Ureter (tissue), 1 donor: ENCODE measurements at regions not wholly inside any gene's neighbourhood (a gene's known extent, or its start where the extent isn't known, plus 50 kb on each side); places are given as distances from the start of the nearest gene placed in this dataset.

Experiments used
- DNase-seq: peaks from one replicate; pipeline ENCODE4 v3.0.0-alpha.2; 2020; ENCODE audit warnings: low spot score
- donor health status: DM: yes; HTN: yes; CAD: no.

DNA sequence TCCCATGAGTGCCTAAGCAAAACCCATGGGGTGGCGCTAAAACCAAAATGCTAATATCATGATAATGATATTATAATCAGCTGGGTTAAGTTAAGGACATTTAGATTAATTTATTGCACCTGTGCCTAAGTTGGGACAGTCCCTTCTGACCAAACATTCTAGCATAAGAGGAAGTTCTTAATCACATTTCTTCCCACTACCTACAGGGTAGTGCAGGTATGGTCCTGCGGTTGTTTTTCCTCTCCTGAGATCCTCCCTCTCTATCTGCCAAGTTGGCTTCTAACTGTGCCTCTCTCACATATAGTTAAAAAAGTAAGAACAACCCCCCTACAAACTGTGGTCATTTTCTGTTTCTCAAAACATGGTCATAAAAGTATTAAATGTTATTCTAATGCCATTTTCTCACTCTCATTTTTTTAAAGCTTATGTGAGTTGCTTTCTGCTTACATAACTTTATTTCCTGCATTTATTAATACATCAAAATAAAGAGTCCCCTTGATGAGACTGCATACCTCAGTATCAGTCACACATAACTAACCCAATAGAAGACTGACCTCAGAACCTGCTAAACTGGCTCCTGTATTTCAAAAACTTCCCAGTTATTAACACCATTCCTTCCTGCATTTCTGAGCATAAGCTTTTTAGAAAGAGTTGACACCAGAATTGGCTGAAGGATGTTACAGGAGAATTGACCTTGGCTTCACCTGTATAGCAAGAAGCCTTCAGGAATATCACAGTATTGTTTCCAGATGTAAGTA lies 1332.5 kb downstream of the FSTL5 start:
- DNase-seq: no peak

DNA sequence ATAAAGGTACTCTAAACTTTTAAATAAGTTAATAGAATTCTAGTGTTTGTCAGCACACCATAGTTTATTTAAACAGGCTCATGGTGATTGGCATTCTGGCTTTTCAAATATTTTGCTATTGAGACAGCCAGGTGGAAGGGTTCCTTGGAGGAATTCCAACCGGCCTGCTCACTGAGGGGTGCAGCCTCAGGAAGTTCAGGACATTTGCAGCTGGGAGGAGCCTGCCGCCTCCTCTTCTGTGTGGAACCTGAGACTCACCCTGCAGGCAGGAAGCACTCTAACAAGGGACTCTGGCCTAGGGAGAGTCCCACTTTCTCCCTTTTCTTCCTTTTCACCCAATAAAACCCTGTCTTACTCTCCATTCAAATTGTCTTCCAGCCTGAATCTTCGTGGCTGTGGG lies 1328.0 kb downstream of the FSTL5 start:
- DNase-seq: no peak

GRCh38 chr4:160836431-160836830 lies 1327.4 kb downstream of the FSTL5 start:
- DNase-seq: no peak

GRCh38 chr4:160846121-160846520 lies 1317.7 kb downstream of the FSTL5 start:
- DNase-seq: no peak

DNA sequence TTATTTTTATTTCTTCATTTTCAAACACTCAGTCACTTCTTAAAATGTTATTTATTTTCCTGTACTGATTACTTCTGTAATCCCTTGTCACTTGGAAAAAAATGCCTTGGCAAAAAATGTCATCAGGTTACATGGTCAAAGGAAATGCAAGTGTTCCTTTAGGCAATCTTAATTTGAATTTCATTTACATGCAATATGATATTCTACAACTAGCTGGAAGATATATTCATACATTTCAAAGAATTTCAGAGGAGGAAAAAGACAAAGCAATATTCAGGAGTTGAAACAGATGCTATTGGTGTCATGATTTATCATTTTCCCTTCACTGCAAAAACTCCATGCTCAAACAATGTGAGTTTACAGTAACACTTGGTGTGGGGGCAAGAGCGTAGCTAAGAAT lies 1316.6 kb downstream of the FSTL5 start:
- no peak for DNase-seq

GRCh38 chr4:160848489-160848888 lies 1315.3 kb downstream of the FSTL5 start:
- no peak for DNase-seq

GRCh38 chr4:160848901-160849760 lies 1314.7 kb downstream of the FSTL5 start:
- DNase-seq: no peak

DNA sequence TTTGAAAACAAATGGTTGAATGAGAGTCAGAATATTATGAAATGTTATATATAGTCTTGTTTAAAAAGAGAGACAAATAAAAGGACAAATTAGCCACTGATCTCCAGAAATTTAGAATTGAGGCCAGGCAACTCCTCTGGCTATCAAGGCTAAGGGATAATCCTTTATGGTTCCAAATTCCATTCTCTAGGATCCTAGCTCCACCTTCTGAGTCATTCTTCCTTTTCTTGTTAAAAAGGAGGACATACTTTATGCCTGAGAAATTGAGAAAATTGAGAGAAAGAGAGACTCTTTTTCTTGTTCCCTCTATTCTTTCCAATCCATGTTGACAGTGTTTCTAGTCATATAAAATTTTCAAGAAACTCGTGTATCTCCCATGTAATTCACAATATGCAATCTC lies 1299.5 kb downstream of the FSTL5 start:
- no peak for DNase-seq

DNA sequence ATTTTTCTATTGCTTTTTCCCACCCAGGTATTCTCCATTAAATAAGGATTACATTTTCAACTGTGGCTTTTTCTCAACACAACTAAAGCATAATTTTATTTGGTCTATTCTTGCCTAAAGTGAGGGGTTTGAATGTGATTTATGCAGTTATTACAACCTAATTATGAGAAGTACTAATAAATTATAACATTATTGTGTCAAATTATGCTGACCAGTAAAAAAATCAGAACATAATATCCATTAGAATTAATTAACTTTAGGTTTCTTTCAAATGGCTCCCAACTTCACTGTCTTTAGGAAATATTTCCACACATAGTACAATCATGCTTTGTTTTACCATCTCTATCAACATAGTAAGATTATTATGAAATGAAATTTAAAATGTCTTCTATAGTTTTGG lies 1293.9 kb downstream of the FSTL5 start:
- DNase-seq: no peak

DNA sequence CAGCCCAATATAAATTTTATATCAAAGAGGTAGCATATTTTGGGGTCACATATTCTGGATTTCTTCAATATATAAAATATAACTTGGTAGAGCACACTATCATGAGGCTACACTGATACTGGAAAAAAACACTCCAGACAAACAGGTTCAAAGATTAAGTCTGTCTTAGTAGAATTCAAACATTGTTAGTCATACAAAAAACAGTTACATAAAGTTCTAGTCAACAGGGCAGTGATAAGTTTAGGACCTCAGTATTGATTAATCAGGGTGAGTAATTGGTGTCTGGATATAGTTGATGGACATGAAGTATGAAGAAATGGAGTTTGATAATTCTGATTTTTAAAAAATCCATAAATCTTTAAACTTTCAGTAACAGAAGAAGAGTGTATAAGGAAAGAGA lies 1291.3 kb downstream of the FSTL5 start:
- no peak for DNase-seq

GRCh38 chr4:160877087-160877790 lies 1286.6 kb downstream of the FSTL5 start:
- DNase-seq: no peak

DNA sequence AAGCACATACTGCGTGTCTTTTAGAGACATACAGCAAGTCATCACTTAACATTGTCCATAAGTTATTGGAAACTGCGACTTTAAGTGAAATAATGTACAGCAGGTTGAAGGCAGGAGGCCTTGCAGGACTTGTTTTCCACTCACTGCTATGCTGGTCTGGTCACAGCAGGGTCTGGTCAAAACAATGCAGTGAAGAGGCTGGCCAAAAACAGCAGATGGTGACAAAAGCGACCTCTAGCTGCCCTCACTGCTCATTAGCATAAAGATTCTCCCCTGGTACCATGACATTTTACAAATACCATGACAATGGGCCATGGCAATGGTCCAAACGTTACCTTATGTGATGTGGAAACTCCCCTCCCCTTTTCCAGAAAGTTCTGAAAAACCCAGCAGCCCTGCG lies 1283.6 kb downstream of the FSTL5 start:
- no peak for DNase-seq

GRCh38 chr4:160887668-160888067 lies 1276.1 kb downstream of the FSTL5 start:
- no peak for DNase-seq

DNA sequence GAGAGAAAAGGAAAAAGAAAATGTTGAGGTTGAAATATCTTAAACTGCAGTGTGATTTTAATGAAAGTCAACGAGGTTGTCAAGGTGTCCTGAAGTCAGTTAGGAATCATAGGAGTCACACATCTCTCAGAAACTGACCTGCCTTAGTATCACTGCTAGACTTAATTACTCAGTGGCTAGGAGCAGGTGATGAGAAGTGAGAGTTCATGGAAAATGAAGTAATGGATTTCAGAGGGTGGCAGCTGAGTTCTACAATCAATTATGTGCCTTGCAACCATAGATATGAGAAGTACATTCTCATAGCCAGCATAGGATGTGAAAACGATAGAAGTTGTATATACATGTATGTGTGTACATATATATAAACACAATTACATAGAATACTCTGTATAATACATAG lies 1269.7 kb downstream of the FSTL5 start:
- DNase-seq: no peak

DNA sequence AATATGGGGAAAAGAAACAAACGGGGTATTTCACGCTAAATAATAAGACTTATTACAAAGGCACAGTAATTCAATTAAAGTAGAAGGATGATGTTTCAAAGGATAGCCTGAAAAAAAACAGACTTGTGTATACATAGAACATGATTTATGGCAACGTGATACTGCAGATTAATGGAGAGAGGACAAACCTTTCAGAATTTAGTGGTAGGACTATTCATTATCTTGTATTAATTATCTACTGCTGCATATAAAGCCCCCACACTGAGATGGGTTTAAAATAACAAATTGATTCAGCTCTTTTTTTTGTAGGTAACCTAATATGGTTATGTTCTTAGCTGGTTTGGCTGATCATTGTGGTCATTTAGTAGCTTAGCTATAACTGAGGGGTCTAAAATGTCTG lies 1269.0 kb downstream of the FSTL5 start:
- DNase-seq: no peak

DNA sequence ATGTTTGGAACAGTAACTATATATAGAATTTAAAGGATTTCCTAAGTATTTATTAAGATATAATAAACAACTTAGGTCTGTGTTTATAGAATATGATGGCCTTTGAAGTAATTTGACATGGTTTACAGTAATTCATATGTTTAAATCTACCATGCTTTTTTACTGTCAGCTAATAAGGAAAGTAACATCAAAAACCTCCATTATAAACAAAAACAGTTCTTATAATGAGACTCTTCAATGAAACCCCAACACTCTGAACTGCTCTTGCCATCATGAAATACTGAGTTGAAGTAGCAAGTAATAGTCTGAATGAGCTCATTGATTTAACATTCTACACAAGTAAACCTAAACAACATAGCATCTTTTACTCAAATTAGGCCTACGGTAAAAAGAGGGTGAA lies 1236.5 kb downstream of the FSTL5 start:
- DNase-seq: no peak

GRCh38 chr4:160928482-160928881 lies 1235.3 kb downstream of the FSTL5 start:
- no peak for DNase-seq

- no peak for DNase-seq
Observed at GRCh38 chr4:160947653-160948052, 1216.1 kb downstream of the FSTL5 start.

GRCh38 chr4:160956875-160957274 lies 1206.9 kb downstream of the FSTL5 start:
- DNase-seq: no peak

DNA sequence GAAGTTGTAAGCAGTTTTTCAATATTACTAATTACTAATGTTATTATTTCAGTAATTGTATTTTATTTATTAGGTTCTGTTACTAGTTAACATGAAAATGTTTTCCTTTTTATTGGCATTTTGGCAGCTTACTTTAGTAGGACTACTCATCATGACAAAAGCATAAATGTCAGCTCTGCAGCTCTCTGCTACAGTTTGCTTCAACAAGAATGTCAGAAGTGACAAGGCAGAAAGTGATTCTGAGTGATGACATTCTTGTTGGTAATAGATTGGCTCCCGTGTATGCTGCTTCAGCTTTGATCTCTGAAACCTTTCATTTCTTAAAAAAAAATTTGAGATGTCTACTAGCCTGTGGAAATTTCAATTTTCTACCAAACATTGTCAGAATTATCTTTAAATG lies 1193.9 kb downstream of the FSTL5 start:
- no peak for DNase-seq

GRCh38 chr4:160980091-160980490 lies 1183.7 kb downstream of the FSTL5 start:
- no peak for DNase-seq

DNA sequence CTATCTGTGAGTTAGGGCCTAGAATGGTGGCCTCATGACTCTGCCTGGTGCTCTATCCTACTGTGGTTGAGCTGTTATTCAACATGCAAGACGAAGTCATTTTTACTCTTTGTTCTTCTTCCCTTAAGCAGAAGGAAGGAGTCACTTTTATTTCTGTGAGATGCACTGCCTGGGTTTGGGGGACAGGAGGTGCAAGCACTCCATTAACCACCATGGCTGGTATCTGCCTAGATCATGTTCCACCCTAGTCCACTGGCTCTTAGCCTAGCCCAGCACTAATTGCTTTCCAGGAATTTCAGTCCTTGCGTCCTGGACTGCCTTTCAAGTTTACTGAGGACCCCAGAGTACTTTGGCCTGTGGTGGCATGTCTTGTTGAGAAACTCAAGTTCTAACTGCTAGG lies 1182.7 kb downstream of the FSTL5 start:
- DNase-seq: no peak

GRCh38 chr4:160983035-160983434 lies 1180.8 kb downstream of the FSTL5 start:
- DNase-seq: no peak
